NB4 (cell line): ENCODE measurements at regions not wholly inside any gene's neighbourhood (a gene's known extent, or its start where the extent isn't known, plus 50 kb on each side); places are given as distances from the start of the nearest gene placed in this dataset.

Experiments
- DNase-seq: peaks from one replicate; pipeline ENCODE4 v3.0.0; 2010; ENCODE audit warnings: low read depth
- H3K4me3 ChIP-seq: one replicate; pipeline ENCODE4 v1.5.1; 2011; ENCODE audit warnings: mild to moderate bottlenecking, low read depth, low read length, moderate library complexity
- MYC ChIP-seq: IDR thresholded peaks from 2 replicates; pipeline ENCODE4 v1.6.1; 2011; ENCODE audit warnings: low read depth, low read length
- POLR2A ChIP-seq: IDR thresholded peaks from 2 replicates; pipeline ENCODE4 v1.6.1; 2011; ENCODE audit warnings: mild to moderate bottlenecking; ENCODE audit not compliant: insufficient read length; ENCODE audit errors: extremely low read depth
- TF ChIP-seq, protein P1 (sequence below): IDR thresholded peaks from 2 replicates; pipeline ENCODE4 v1.6.1; 2011; ENCODE audit warnings: low read depth, low read length
- TF ChIP-seq, protein P2 (sequence below): IDR thresholded peaks from one replicate; pipeline ENCODE4 v1.5.1; 2012; ENCODE audit warnings: low read depth, low read length

DNA sequence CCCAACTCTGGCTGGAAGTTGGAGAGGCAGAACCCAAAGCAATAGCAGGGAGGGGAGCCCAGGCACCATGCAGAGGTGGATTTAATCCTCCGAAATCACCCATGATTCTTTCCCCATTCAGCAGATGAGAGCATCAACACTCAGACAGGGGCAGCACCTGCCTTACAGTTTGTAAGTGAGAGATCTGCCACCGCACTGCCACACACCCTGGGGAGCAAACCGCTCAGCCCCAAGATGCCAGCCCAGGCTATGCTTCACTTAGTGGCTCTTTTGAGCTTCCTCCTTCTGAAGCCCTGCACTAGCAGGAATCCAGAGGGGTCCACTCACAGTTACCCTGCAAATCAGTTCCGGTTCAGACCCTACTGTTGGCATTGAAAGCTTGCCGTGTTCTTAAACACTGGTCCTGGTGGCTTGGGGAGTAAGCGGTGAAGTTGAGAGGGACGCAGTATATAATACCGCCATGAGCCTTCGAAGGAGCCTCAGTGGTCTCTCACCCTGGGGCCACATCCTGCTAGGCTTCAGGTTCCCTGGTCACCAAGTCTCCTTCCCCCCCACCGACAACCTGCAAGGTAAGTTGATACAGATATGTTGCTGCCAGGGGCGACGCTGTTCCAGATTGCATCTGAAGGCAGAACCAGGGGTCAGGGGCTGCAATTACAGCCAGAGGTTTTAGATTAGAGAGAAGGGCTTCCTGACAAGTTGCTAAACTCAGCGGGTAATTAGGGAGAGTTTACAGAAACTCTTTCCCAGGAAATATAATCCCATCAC lies 72.0 kb upstream of the CCND2 start:
- TF ChIP-seq, protein P1, sequence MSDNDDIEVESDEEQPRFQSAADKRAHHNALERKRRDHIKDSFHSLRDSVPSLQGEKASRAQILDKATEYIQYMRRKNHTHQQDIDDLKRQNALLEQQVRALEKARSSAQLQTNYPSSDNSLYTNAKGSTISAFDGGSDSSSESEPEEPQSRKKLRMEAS = no peak
- no peak for TF ChIP-seq POLR2A
- DNase-seq = no peak
- no peak overlapping the region for H3K4me3 ChIP-seq

DNA sequence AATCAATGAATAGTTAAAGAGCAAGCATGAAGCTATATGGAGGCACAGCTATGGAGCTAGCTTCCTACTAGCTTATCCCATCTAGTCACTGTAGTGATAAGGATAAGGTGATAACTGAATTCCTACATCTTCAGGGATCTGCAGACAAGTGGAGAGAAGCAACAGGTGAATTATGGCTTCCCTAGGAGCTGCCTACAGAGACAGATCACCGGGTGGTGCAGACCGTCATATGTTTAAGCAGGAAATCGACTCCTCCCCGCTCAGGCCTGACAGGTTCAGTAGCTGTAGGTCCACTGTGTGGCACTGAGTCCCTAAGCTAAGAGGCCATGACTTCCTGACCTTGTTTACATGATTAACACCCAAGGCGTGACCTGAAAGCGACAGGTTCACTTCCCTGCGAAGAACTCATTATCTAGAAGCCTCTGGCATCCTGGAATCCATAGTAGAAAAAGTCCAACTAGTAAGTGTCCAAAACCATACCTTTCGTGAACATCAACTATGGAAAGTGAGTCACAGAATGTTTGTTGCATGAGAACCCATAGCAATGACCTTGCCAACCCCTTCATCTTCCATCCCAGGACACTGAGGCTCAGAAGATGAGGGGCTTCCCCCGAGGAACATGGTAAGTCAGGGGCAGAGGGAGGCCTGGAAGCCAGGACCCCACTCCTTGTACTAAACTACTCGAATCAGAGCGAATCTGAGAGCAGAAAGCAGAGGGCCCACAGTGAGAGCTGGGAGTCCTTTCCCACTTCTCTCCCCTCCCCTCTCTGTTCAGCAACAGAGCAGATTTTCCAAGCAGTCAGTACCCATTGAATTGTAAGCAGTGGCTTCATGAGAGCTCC lies 75.4 kb upstream of the CCND2 start:
- H3K4me3 ChIP-seq = no peak overlapping the region
- DNase-seq = no peak
- TF ChIP-seq, protein P2, sequence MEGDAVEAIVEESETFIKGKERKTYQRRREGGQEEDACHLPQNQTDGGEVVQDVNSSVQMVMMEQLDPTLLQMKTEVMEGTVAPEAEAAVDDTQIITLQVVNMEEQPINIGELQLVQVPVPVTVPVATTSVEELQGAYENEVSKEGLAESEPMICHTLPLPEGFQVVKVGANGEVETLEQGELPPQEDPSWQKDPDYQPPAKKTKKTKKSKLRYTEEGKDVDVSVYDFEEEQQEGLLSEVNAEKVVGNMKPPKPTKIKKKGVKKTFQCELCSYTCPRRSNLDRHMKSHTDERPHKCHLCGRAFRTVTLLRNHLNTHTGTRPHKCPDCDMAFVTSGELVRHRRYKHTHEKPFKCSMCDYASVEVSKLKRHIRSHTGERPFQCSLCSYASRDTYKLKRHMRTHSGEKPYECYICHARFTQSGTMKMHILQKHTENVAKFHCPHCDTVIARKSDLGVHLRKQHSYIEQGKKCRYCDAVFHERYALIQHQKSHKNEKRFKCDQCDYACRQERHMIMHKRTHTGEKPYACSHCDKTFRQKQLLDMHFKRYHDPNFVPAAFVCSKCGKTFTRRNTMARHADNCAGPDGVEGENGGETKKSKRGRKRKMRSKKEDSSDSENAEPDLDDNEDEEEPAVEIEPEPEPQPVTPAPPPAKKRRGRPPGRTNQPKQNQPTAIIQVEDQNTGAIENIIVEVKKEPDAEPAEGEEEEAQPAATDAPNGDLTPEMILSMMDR = no peak
- TF ChIP-seq, protein P1 = no peak
- no peak for TF ChIP-seq POLR2A
- no peak for TF ChIP-seq MYC

GRCh38 chr12:4196805-4197420 lies 76.6 kb upstream of the CCND2 start:
- TF ChIP-seq, protein P2 = no peak
- TF ChIP-seq POLR2A (no peak), MYC (no peak)
- TF ChIP-seq, protein P1 = no peak
- no peak for DNase-seq
- H3K4me3 ChIP-seq = no peak overlapping the region

DNA sequence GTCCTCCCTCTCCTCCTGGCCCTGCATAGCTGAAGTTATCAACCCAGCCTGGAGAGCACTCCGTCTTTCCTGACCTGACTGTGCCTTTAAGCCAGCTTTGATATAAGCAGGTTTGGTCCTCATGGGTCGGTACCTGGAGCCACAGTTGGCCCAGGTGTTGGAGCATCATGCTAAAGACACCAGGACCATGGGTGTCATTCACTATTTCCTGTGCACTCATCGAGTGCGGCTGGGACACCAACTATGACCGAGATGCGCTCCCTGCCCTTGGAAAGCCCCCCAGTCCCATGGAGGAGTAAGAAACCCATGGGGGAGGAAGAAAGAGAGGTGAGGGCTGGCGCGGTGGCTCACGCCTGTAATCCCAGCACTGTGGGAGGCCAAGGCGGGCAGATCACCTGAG lies 78.9 kb upstream of the CCND2 start:
- no peak for TF ChIP-seq MYC
- TF ChIP-seq, protein P1 = no peak
- no peak for TF ChIP-seq POLR2A
- TF ChIP-seq, protein P2 = no peak
- H3K4me3 ChIP-seq = no peak overlapping the region
- DNase-seq = no peak

- DNase-seq = no peak
- TF ChIP-seq, protein P2 = no peak
- TF ChIP-seq MYC = no peak
- TF ChIP-seq, protein P1 = no peak
- no peak for TF ChIP-seq POLR2A
- no peak overlapping the region for H3K4me3 ChIP-seq
Observed at GRCh38 chr12:4193821-4194220, 79.7 kb upstream of the CCND2 start.

GRCh38 chr12:4191642-4192041 lies 81.9 kb upstream of the CCND2 start:
- H3K4me3 ChIP-seq = no peak overlapping the region
- DNase-seq = no peak
- TF ChIP-seq, protein P2 = no peak
- TF ChIP-seq, protein P1 = no peak
- no peak for TF ChIP-seq MYC
- no peak for TF ChIP-seq POLR2A
